ENCODE measurements at regions not wholly inside any gene's neighbourhood (a gene's known extent, or its start where the extent isn't known, plus 50 kb on each side); places are given as distances from the start of the nearest gene placed in this dataset.

DNA sequence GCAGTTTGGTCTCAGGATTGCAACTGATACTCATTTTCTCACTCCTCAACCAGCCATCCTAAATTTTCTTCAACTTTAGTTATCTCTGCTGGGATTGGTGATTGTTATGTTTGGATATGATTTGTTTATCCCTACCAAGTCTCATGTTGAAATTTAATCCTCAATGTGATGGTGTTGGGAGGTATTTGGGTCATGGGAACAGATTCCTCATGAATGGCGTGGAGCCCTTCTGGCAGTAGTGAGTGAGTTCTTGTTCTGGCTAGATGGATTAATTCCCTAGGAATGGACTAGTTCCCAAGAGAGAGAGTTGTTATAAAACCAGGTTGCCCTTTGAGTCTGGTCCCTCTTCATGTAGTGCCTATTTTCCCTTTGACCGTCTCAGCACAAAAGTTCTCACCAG, 399.9 kb downstream of the SQOR start:
- no peak overlapping the region for H3K4me3 ChIP-seq
- no peaks in the 10 kb centered on the region for H3K9me3 ChIP-seq (replicated peaks in 1 of 3)
- H3K27ac ChIP-seq = no peak overlapping the region
- H3K27me3 ChIP-seq = no peaks in the 10 kb centered on the region
- no peaks in the 10 kb centered on the region for H3K4me1 ChIP-seq (replicated peaks in 1 of 2)
- no peaks in the 10 kb centered on the region for H3K36me3 ChIP-seq (replicated peaks in 1 of 2)
- intact Hi-C loops (cut with DNase I) = no loop called here
- DNase-seq = no peak
- no peak for TF ChIP-seq POLR2A (IDR thresholded peaks at IDR 0.05)
- TF ChIP-seq, protein P1, sequence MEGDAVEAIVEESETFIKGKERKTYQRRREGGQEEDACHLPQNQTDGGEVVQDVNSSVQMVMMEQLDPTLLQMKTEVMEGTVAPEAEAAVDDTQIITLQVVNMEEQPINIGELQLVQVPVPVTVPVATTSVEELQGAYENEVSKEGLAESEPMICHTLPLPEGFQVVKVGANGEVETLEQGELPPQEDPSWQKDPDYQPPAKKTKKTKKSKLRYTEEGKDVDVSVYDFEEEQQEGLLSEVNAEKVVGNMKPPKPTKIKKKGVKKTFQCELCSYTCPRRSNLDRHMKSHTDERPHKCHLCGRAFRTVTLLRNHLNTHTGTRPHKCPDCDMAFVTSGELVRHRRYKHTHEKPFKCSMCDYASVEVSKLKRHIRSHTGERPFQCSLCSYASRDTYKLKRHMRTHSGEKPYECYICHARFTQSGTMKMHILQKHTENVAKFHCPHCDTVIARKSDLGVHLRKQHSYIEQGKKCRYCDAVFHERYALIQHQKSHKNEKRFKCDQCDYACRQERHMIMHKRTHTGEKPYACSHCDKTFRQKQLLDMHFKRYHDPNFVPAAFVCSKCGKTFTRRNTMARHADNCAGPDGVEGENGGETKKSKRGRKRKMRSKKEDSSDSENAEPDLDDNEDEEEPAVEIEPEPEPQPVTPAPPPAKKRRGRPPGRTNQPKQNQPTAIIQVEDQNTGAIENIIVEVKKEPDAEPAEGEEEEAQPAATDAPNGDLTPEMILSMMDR (IDR thresholded peaks at IDR 0.05) = no peak
- 64 to 76% (median 72%) methylated on average over 2 of the region's 2 CpGs for WGBS, 4 donors

GRCh38 chr15:46039703-46040102, 404.9 kb downstream of the SQOR start:
- intact Hi-C loops (cut with DNase I) = no loop called here
- TF ChIP-seq POLR2A (IDR thresholded peaks at IDR 0.05) = no peak
- TF ChIP-seq, protein P1 (IDR thresholded peaks at IDR 0.05) = no peak
- WGBS, 4 donors = 72 to 87% (median 83%) methylated on average over 4 of the region's 4 CpGs
- Histone ChIP-seq H3K27ac (no peak overlapping the region), H3K9me3 (replicated peaks in 1 of 3) (no peaks in the 10 kb centered on the region), H3K4me3 (no peak overlapping the region), H3K27me3 (no peaks in the 10 kb centered on the region), H3K4me1 (replicated peaks in 1 of 2) (no peaks in the 10 kb centered on the region), H3K36me3 (replicated peaks in 1 of 2) (no peaks in the 10 kb centered on the region)
- DNase-seq = no peak

DNA sequence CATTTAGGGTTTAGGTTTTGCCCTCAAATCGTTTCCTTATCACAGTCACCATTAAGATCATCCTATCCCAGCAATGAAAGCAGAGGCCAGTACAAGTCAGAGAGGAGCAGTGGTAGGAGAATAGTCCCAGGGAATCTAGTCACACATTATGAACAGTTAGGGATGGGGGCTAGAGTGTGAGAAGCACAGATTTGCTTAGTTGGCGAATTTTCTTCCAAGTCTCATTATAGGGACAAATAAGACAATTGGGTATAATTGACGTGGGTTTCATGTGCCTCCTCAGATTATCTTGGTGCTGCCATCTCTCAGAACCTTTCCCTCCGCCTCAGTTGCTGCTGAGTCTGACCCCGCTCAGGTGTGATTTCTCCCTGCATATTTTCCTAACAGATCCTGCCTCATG, 407.1 kb downstream of the SQOR start:
- Histone ChIP-seq H3K9me3 (replicated peaks in 1 of 3) (no peaks in the 10 kb centered on the region), H3K4me3 (no peak overlapping the region), H3K27ac (no peak overlapping the region), H3K36me3 (replicated peaks in 1 of 2) (no peaks in the 10 kb centered on the region), H3K27me3 (no peaks in the 10 kb centered on the region), H3K4me1 (replicated peaks in 1 of 2) (no peaks in the 10 kb centered on the region)
- no peak for DNase-seq
- intact Hi-C loops (cut with DNase I) = no loop called here
- TF ChIP-seq, protein P1 (IDR thresholded peaks at IDR 0.05) = no peak
- TF ChIP-seq POLR2A (IDR thresholded peaks at IDR 0.05) = no peak
- WGBS, 4 donors = 71 to 86% (median 74%) methylated on average over 5 of the region's 5 CpGs

- H3K36me3 ChIP-seq (replicated peaks in 1 of 2) = no peaks in the 10 kb centered on the region
- peak in 5 of 7 donors; percentile 16 to 66 (median 30) for DNase-seq
- no peaks in the 10 kb centered on the region for H3K27me3 ChIP-seq
- no peak for TF ChIP-seq POLR2A (IDR thresholded peaks at IDR 0.05)
- TF ChIP-seq, protein P1 (IDR thresholded peaks at IDR 0.05) = no peak
- H3K4me1 ChIP-seq (replicated peaks in 1 of 2) = no peaks in the 10 kb centered on the region
- no peak overlapping the region for H3K4me3 ChIP-seq
- no peak overlapping the region for H3K27ac ChIP-seq
- intact Hi-C loops (cut with DNase I) = no loop called here
- WGBS, 4 donors = 44 to 63% (median 58%) methylated on average over 3 of the region's 3 CpGs
- no peaks in the 10 kb centered on the region for H3K9me3 ChIP-seq (replicated peaks in 1 of 3)
These were observed 425.2 kb downstream of the SQOR start for GRCh38 chr15:46059921-46060594.

All from adrenal gland (tissue), 9 donors.